ENCODE measurements at regions not wholly inside any gene's neighbourhood (a gene's known extent, or its start where the extent isn't known, plus 50 kb on each side); places are given as distances from the start of the nearest gene placed in this dataset.

DNA sequence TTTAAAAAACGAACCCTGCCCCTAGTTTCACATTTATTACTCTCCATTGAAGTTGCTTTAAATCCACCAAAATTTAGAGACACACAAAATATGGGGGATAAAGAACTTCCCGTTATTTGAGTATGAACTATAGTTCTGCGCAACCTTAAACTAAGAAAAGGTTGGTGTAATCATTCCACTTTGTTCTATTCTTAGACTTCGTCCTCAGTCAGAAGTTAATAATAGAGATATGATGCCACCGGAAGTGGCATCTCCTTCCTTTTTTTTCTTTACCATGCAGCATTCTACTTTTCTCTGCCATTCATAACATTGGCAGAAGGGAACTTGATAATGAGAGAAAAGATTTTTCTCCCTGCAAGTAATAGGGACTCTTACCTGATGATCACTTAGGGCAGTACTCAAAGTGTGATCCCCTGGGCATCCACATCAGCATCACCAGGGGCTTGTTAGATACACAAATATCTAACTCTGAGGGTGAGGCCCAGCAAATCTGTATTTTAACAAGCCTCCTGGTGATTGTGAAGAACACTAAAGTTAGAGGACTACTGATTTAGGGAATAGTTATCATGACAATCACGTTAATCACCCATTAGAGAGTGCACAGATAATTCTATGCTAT lies 147.7 kb upstream of the DTNA start:
- no peak for TF ChIP-seq EZH2 (IDR thresholded peaks at IDR 0.05; ENCODE audit: insufficient read depth, poor library complexity, severe bottlenecking)
- no peak for TF ChIP-seq EZH2phosphoT487 (IDR thresholded peaks at IDR 0.05; ENCODE audit: insufficient read depth, low read depth)
